RWPE2 (cell line): ENCODE measurements at regions not wholly inside any gene's neighbourhood (a gene's known extent, or its start where the extent isn't known, plus 50 kb on each side); places are given as distances from the start of the nearest gene placed in this dataset.

Experiments
- ATAC-seq: fragments of 200-7000 bp; cut with Tn5 transposase; 3 replicates; pipeline ENCODE4 v1.9.1; 2021; ENCODE audit warnings: low read depth
- DNase-seq: peaks from one replicate; pipeline ENCODE4 v3.0.0-alpha.2; 2020; ENCODE audit warnings: low spot score
- H3K27ac ChIP-seq: fragments of 450-650 bp; 2 replicates; pipeline ENCODE4 v1.5.1; 2017; ENCODE audit warnings: mild to moderate bottlenecking; ENCODE audit not compliant: poor library complexity, severe bottlenecking
- H3K27me3 ChIP-seq: fragments of 250-450 bp; sonication (Bioruptor Pico); 2 replicates; pipeline ENCODE4 v1.5.1; 2021; ENCODE audit warnings: mild to moderate bottlenecking, moderate library complexity; ENCODE audit not compliant: insufficient read depth, poor library complexity, severe bottlenecking
- H3K36me3 ChIP-seq: fragments of 250-450 bp; sonication (Bioruptor Pico); 2 replicates; pipeline ENCODE4 v1.5.1; 2020; ENCODE audit warnings: low read depth, mild to moderate bottlenecking, moderate library complexity
- H3K4me1 ChIP-seq: fragments of 250-450 bp; sonication (Bioruptor Pico); 2 replicates; pipeline ENCODE4 v1.5.1; 2021; ENCODE audit warnings: mild to moderate bottlenecking, moderate library complexity; ENCODE audit not compliant: insufficient read depth, poor library complexity, severe bottlenecking
- H3K4me3 ChIP-seq: fragments of 250-450 bp; sonication (Bioruptor Pico); 2 replicates; pipeline ENCODE4 v1.5.1; 2021; ENCODE audit warnings: mild to moderate bottlenecking, moderate library complexity; ENCODE audit not compliant: severe bottlenecking
- H3K9me3 ChIP-seq: fragments of 250-450 bp; sonication (Bioruptor Pico); 2 replicates; pipeline ENCODE4 v1.5.1; 2021; ENCODE audit warnings: mild to moderate bottlenecking, moderate library complexity; ENCODE audit not compliant: severe bottlenecking
- CTCF ChIP-seq: fragments of 450-650 bp; IDR thresholded peaks from one replicate; pipeline ENCODE4 v1.5.1; 2017; ENCODE audit warnings: mild to moderate bottlenecking, moderate library complexity; ENCODE audit not compliant: poor library complexity, severe bottlenecking

- peak; percentile 50; the same call in 2 of the 3 replicates for ATAC-seq
Measured at GRCh38 chr3:112765531-112765930, 81.1 kb downstream of the CD200R1L start.

GRCh38 chr3:112763258-112763657, 83.4 kb downstream of the CD200R1L start:
- H3K36me3 ChIP-seq, result no peaks in the 10 kb centered on the region
- no peak for TF ChIP-seq CTCF
- H3K27me3 ChIP-seq, result no peaks in the 10 kb centered on the region
- ATAC-seq (no peak), DNase-seq (no peak)
- no peak overlapping the region for H3K4me3 ChIP-seq
- H3K9me3 ChIP-seq, result no peaks in the 10 kb centered on the region
- H3K27ac ChIP-seq, result no peak overlapping the region
- H3K4me1 ChIP-seq, result no peaks in the 10 kb centered on the region

More at GRCh38 chr3:112765531-112765930, 81.1 kb downstream of the CD200R1L start:
- Histone ChIP-seq H3K9me3 (no peaks in the 10 kb centered on the region), H3K27me3 (no peaks in the 10 kb centered on the region), H3K4me3 (no peak overlapping the region), H3K27ac (no peak overlapping the region), H3K36me3 (no peaks in the 10 kb centered on the region), H3K4me1 (peaks cover 9% of the 10 kb centered on the region)
- no peak for DNase-seq
- TF ChIP-seq CTCF, result no peak

GRCh38 chr3:112761062-112761638, 85.5 kb downstream of the CD200R1L start:
- TF ChIP-seq CTCF, result no peak
- H3K4me3 ChIP-seq, result no peak overlapping the region
- peak; percentile 54; the same call in 1 of the 3 replicates for ATAC-seq
- no peak for DNase-seq
- H3K4me1 ChIP-seq, result no peaks in the 10 kb centered on the region
- no peaks in the 10 kb centered on the region for H3K9me3 ChIP-seq
- no peak overlapping the region for H3K27ac ChIP-seq
- no peaks in the 10 kb centered on the region for H3K36me3 ChIP-seq
- H3K27me3 ChIP-seq, result no peaks in the 10 kb centered on the region

- no peaks in the 10 kb centered on the region for H3K9me3 ChIP-seq
- no peak overlapping the region for H3K27ac ChIP-seq
- TF ChIP-seq CTCF, result no peak
- H3K36me3 ChIP-seq, result no peaks in the 10 kb centered on the region
- ATAC-seq (no peak), DNase-seq (no peak)
- no peaks in the 10 kb centered on the region for H3K27me3 ChIP-seq
- H3K4me1 ChIP-seq, result no peaks in the 10 kb centered on the region
- H3K4me3 ChIP-seq, result no peak overlapping the region
Measured at GRCh38 chr3:112759681-112760080, 87.0 kb downstream of the CD200R1L start.

- Histone ChIP-seq H3K27ac (no peak overlapping the region), H3K4me3 (no peak overlapping the region), H3K9me3 (no peaks in the 10 kb centered on the region), H3K36me3 (no peaks in the 10 kb centered on the region), H3K4me1 (no peaks in the 10 kb centered on the region), H3K27me3 (no peaks in the 10 kb centered on the region)
- TF ChIP-seq CTCF, result no peak
- no peak for ATAC-seq
- DNase-seq, result no peak
Measured at GRCh38 chr3:112759210-112759609, 87.5 kb downstream of the CD200R1L start.
